Large intestine (tissue), 3 donors: ENCODE measurements at regions not wholly inside any gene's neighbourhood (a gene's known extent, or its start where the extent isn't known, plus 50 kb on each side); places are given as distances from the start of the nearest gene placed in this dataset.
"Not testable (repeated sequence)": the region's sequence is repeated elsewhere in the genome, so short reads cannot be mapped to it uniquely, and the experiment has no call there.

Experiments
- DNase-seq, 2 donors: peaks; one replicate each; pipeline versions ENCODE4 v3.0.0 to v3.0.0-alpha.2; 2013
- H3K27ac ChIP-seq: one replicate; pipeline ENCODE4 v1.5.1; 2013; ENCODE audit warnings: low read length
- H3K27me3 ChIP-seq: 2 replicates; pipeline ENCODE4 v1.6.1; 2013; ENCODE audit warnings: low read length; ENCODE audit not compliant: control insufficient read depth, insufficient read depth
- H3K36me3 ChIP-seq: 2 replicates; pipeline ENCODE4 v1.6.1; 2013; ENCODE audit warnings: low read length; ENCODE audit not compliant: control insufficient read depth, insufficient read depth
- H3K4me1 ChIP-seq: one replicate; pipeline ENCODE4 v1.6.1; 2013; ENCODE audit warnings: low read length; ENCODE audit not compliant: control insufficient read depth, insufficient read depth
- H3K4me3 ChIP-seq: one replicate; pipeline ENCODE4 v1.5.1; 2013; ENCODE audit warnings: low read length
- H3K9me3 ChIP-seq: one replicate; pipeline ENCODE4 v1.6.1; 2013; ENCODE audit warnings: mild to moderate bottlenecking, low read depth, low read length, moderate library complexity; ENCODE audit not compliant: control insufficient read depth
- WGBS: methylation state at CpG from one replicate; pipeline ENCODE4 v1.1.5; 2013; ENCODE audit warnings: low lambda C conversion rate; ENCODE audit not compliant: insufficient coverage; 5-methylcytosine and 5-hydroxymethylcytosine counted together

GRCh38 chr7:39847227-39847626, 102.8 kb upstream of the CDK13 start:
- H3K27ac ChIP-seq: no peak overlapping the region
- H3K4me3 ChIP-seq: no peak overlapping the region
- no peaks in the 10 kb centered on the region for H3K36me3 ChIP-seq
- 80% methylated on average over 1 of the region's 5 CpGs for WGBS
- no peak for DNase-seq
- no peaks in the 10 kb centered on the region for H3K4me1 ChIP-seq
- H3K27me3 ChIP-seq: no peaks in the 10 kb centered on the region
- no peaks in the 10 kb centered on the region for H3K9me3 ChIP-seq

DNA sequence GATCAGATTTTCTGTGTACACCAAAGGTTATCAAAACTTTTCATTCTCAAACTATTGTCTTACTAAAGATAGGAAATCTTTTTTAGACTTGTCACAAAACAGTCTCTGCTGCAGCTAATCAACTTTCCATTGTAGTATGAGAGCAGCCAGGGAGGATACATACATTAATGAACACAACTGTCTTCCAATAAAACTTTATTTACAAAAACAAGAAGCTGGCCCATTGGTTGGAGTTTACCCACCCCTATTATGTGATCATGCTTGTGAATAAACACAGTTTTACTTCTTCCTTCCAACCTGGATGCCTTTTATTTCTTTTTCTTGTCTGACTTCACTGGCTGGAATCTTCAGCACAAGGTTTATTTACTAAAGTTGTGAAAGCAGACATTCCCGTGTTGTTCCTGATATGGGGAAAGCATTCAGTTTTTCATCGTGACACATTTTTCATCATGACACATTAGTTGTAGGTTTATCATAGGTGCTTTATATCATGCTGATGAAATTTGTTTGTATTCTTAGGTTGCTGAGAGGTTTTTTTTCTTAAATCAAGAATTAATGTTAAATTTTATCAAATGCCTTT, 98.5 kb upstream of the CDK13 start:
- H3K9me3 ChIP-seq: no peaks in the 10 kb centered on the region
- H3K27ac ChIP-seq: no peak overlapping the region
- peaks cover 3% of the 10 kb centered on the region for H3K27me3 ChIP-seq
- H3K36me3 ChIP-seq: no peaks in the 10 kb centered on the region
- H3K4me1 ChIP-seq: no peaks in the 10 kb centered on the region
- no peak for DNase-seq
- H3K4me3 ChIP-seq: no peak overlapping the region
- WGBS: 33% methylated on average over 1 of the region's 2 CpGs

GRCh38 chr7:39854616-39855324, 95.3 kb upstream of the CDK13 start:
- DNase-seq: not testable (repeated sequence)

DNA sequence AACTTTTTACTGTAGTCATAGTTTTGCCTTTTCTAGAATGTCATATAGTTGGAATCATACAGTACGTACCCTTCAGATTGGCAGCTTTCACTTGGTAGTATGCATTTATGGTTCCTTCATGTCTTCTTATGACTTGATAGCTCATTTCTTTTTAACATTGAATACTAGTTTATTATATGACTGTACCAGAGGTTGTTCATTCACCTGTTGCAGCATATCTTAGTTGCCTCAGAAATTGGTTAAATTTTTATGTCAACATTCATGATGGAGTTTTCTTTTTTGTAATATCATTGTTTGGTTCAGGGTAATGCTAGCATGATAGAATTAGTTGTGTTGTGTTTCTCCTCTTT, 94.8 kb upstream of the CDK13 start:
- no peak overlapping the region for H3K4me3 ChIP-seq
- peaks cover 3% of the 10 kb centered on the region for H3K27me3 ChIP-seq
- no peaks in the 10 kb centered on the region for H3K9me3 ChIP-seq
- DNase-seq: peak in 1 of 2 donors; percentile 11
- H3K4me1 ChIP-seq: no peaks in the 10 kb centered on the region
- 83% methylated on average over 1 of the region's 1 CpG for WGBS
- H3K36me3 ChIP-seq: no peaks in the 10 kb centered on the region
- no peak overlapping the region for H3K27ac ChIP-seq

More at GRCh38 chr7:39854616-39855324, 95.3 kb upstream of the CDK13 start:
- H3K4me3 ChIP-seq, H3K9me3 ChIP-seq, H3K4me1 ChIP-seq, H3K27me3 ChIP-seq, H3K27ac ChIP-seq, H3K36me3 ChIP-seq: not testable (repeated sequence)
- no CpG with 5 or more reads among the region's 36 CpGs for WGBS

DNA sequence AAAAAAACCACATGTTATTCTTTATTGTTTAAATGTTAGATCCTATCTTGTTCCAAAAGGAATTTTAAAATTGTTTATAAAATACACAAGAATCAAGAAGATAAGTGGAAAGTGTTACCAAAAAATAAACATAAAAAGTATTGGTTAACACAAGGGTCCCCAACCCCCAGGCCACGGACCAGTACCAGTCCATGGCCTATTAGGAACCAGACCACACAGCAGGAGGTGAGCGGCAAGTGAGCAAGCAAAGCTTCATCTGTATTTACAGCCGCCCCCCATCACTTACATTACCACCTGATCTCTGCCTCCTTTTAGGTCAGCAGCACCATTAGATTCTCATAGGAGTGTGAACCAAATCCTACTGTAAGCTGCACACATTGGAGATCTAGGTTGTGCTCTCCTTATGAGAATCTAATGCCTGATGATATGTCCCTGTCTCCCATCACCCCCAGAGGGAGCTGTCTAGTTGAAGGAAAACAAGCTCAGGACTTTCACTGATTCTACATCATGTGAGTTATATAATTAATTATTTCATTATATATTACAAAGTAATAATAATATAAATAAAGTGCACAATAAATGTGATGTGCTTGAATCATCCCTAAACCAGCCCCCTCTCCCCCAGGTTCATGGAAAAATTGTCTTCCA, 86.3 kb upstream of the CDK13 start:
- H3K4me3 ChIP-seq, H3K27me3 ChIP-seq, H3K4me1 ChIP-seq, DNase-seq, H3K9me3 ChIP-seq, H3K27ac ChIP-seq, H3K36me3 ChIP-seq: not testable (repeated sequence)
- no CpG with 5 or more reads among the region's 3 CpGs for WGBS

- not testable (repeated sequence) for H3K4me3 ChIP-seq, H3K9me3 ChIP-seq, DNase-seq, H3K4me1 ChIP-seq, H3K27ac ChIP-seq, H3K36me3 ChIP-seq, H3K27me3 ChIP-seq
- no CpG with 5 or more reads among the region's 5 CpGs for WGBS
These were observed 80.1 kb upstream of the CDK13 start for GRCh38 chr7:39869888-39870522.

- DNase-seq: not testable (repeated sequence)
- WGBS: no CpG with 5 or more reads among the region's 4 CpGs
These were observed 78.4 kb upstream of the CDK13 start for GRCh38 chr7:39871610-39872009.

GRCh38 chr7:39880556-39880955, 69.5 kb upstream of the CDK13 start:
- H3K27ac ChIP-seq: no peak overlapping the region
- WGBS: no CpG with 5 or more reads among the region's 1 CpG
- no peak for DNase-seq
- no peaks in the 10 kb centered on the region for H3K27me3 ChIP-seq
- H3K9me3 ChIP-seq: peaks cover 10% of the 10 kb centered on the region
- no peak overlapping the region for H3K4me3 ChIP-seq
- no peaks in the 10 kb centered on the region for H3K4me1 ChIP-seq
- H3K36me3 ChIP-seq: no peaks in the 10 kb centered on the region

More at GRCh38 chr7:39871610-39872009, 78.4 kb upstream of the CDK13 start:
- H3K4me1 ChIP-seq, H3K36me3 ChIP-seq, H3K4me3 ChIP-seq, H3K9me3 ChIP-seq, H3K27me3 ChIP-seq, H3K27ac ChIP-seq: not testable (repeated sequence)

GRCh38 chr7:39882148-39882784, 67.8 kb upstream of the CDK13 start:
- no peaks in the 10 kb centered on the region for H3K4me1 ChIP-seq
- no peaks in the 10 kb centered on the region for H3K27me3 ChIP-seq
- H3K4me3 ChIP-seq: no peak overlapping the region
- no peak overlapping the region for H3K27ac ChIP-seq
- no peaks in the 10 kb centered on the region for H3K36me3 ChIP-seq
- DNase-seq: peak; percentile 35 to 67
- H3K9me3 ChIP-seq: peaks cover 10% of the 10 kb centered on the region
- no CpG with 5 or more reads among the region's 5 CpGs for WGBS

- H3K27me3 ChIP-seq: no peaks in the 10 kb centered on the region
- H3K27ac ChIP-seq: no peak overlapping the region
- WGBS: 91% methylated on average over 4 of the region's 4 CpGs
- H3K4me1 ChIP-seq: no peaks in the 10 kb centered on the region
- no peak for DNase-seq
- H3K36me3 ChIP-seq: no peaks in the 10 kb centered on the region
- H3K4me3 ChIP-seq: no peak overlapping the region
- H3K9me3 ChIP-seq: peaks cover 10% of the 10 kb centered on the region
These were observed 66.2 kb upstream of the CDK13 start for GRCh38 chr7:39883812-39884390.
